ENCODE measurements at regions not wholly inside any gene's neighbourhood (a gene's known extent, or its start where the extent isn't known, plus 50 kb on each side); places are given as distances from the start of the nearest gene placed in this dataset.

- Histone ChIP-seq H3K4me2 (ENCODE audit: low read length) (no peak overlapping the region), H2AFZ (no peak overlapping the region), H3K4me3 (ENCODE audit: low read depth, low read length) (no peak overlapping the region), H3K9ac (no peak overlapping the region), H3K4me1 (no peaks in the 10 kb centered on the region), H3K9me3 (ENCODE audit: control insufficient read depth, low read length) (no peaks in the 10 kb centered on the region), H3K36me3 (ENCODE audit: control insufficient read depth, insufficient read depth, low read length) (no peaks in the 10 kb centered on the region), H3K27ac (no peak overlapping the region), H3K27me3 (ENCODE audit: control insufficient read depth, insufficient read depth, low read length) (no peaks in the 10 kb centered on the region), H3K79me2 (no peaks in the 10 kb centered on the region)
- TF ChIP-seq CTCF (IDR thresholded peaks at IDR 0.05) = no peak
These were observed 455.6 kb downstream of the SIPA1L2 start for GRCh38 chr1:232174306-232174705.

DNA sequence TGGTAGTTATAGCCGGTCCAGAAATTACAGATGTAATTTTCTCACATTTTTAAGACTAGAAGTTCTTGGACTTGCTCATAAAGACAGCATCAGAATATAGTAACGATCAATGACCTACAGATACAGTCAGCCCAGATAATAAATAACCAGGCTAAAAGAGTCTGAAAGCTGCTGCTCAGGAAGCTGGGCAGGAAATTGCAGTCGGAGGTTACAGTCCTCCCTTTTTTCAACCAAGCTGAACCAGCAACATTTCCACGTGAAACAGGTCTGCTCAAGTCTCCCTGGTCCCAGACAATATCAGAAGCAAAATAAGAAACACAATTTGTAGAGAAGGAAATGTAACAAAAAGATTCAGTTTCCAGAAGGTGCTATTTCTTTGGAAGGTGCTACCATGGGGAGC lies 457.4 kb downstream of the SIPA1L2 start:
- H3K9ac ChIP-seq = no peak overlapping the region
- no peaks in the 10 kb centered on the region for H3K79me2 ChIP-seq
- no peaks in the 10 kb centered on the region for H3K36me3 ChIP-seq (ENCODE audit: control insufficient read depth, insufficient read depth, low read length)
- H3K27ac ChIP-seq = no peak overlapping the region
- no peak for TF ChIP-seq CTCF (IDR thresholded peaks at IDR 0.05)
- no peaks in the 10 kb centered on the region for H3K4me1 ChIP-seq
- H3K4me3 ChIP-seq (ENCODE audit: low read depth, low read length) = no peak overlapping the region
- no peaks in the 10 kb centered on the region for H3K27me3 ChIP-seq (ENCODE audit: control insufficient read depth, insufficient read depth, low read length)
- no peak overlapping the region for H2AFZ ChIP-seq
- H3K4me2 ChIP-seq (ENCODE audit: low read length) = no peak overlapping the region
- no peaks in the 10 kb centered on the region for H3K9me3 ChIP-seq (ENCODE audit: control insufficient read depth, low read length)

- H3K4me1 ChIP-seq = no peaks in the 10 kb centered on the region
- H3K79me2 ChIP-seq = no peaks in the 10 kb centered on the region
- H3K4me3 ChIP-seq (ENCODE audit: low read depth, low read length) = no peak overlapping the region
- H2AFZ ChIP-seq = no peak overlapping the region
- no peak overlapping the region for H3K27ac ChIP-seq
- no peak overlapping the region for H3K9ac ChIP-seq
- no peaks in the 10 kb centered on the region for H3K27me3 ChIP-seq (ENCODE audit: control insufficient read depth, insufficient read depth, low read length)
- H3K9me3 ChIP-seq (ENCODE audit: control insufficient read depth, low read length) = no peaks in the 10 kb centered on the region
- TF ChIP-seq CTCF (IDR thresholded peaks at IDR 0.05) = no peak
- H3K4me2 ChIP-seq (ENCODE audit: low read length) = no peak overlapping the region
- H3K36me3 ChIP-seq (ENCODE audit: control insufficient read depth, insufficient read depth, low read length) = no peaks in the 10 kb centered on the region
These were observed 459.0 kb downstream of the SIPA1L2 start for GRCh38 chr1:232170909-232171308.

- H2AFZ ChIP-seq = no peak overlapping the region
- H3K9ac ChIP-seq = no peak overlapping the region
- no peak overlapping the region for H3K4me3 ChIP-seq (ENCODE audit: low read depth, low read length)
- no peak for TF ChIP-seq CTCF (IDR thresholded peaks at IDR 0.05)
- H3K27ac ChIP-seq = no peak overlapping the region
- no peaks in the 10 kb centered on the region for H3K79me2 ChIP-seq
- H3K36me3 ChIP-seq (ENCODE audit: control insufficient read depth, insufficient read depth, low read length) = no peaks in the 10 kb centered on the region
- no peaks in the 10 kb centered on the region for H3K27me3 ChIP-seq (ENCODE audit: control insufficient read depth, insufficient read depth, low read length)
- no peak overlapping the region for H3K4me2 ChIP-seq (ENCODE audit: low read length)
- no peaks in the 10 kb centered on the region for H3K4me1 ChIP-seq
- H3K9me3 ChIP-seq (ENCODE audit: control insufficient read depth, low read length) = no peaks in the 10 kb centered on the region
These were observed 460.5 kb downstream of the SIPA1L2 start for GRCh38 chr1:232169436-232169835.

GRCh38 chr1:232168508-232168907 lies 461.4 kb downstream of the SIPA1L2 start:
- Histone ChIP-seq H2AFZ (no peak overlapping the region), H3K4me1 (no peaks in the 10 kb centered on the region), H3K4me2 (ENCODE audit: low read length) (no peak overlapping the region), H3K79me2 (no peaks in the 10 kb centered on the region), H3K27ac (no peak overlapping the region), H3K9ac (no peak overlapping the region), H3K36me3 (ENCODE audit: control insufficient read depth, insufficient read depth, low read length) (no peaks in the 10 kb centered on the region), H3K27me3 (ENCODE audit: control insufficient read depth, insufficient read depth, low read length) (no peaks in the 10 kb centered on the region), H3K9me3 (ENCODE audit: control insufficient read depth, low read length) (no peaks in the 10 kb centered on the region), H3K4me3 (ENCODE audit: low read depth, low read length) (no peak overlapping the region)
- no peak for TF ChIP-seq CTCF (IDR thresholded peaks at IDR 0.05)
